HG02642 (cell line): ENCODE measurements at regions not wholly inside any gene's neighbourhood (a gene's known extent, or its start where the extent isn't known, plus 50 kb on each side); places are given as distances from the start of the nearest gene placed in this dataset.

ENCODE experiments used
- ATAC-seq: cut with Tn5 transposase; IDR thresholded peaks from one replicate; pipeline ENCODE4 v1.9.1; 2021; ENCODE audit warnings: mild to moderate bottlenecking; ENCODE audit not compliant: unreplicated experiment, poor library complexity

GRCh38 chr5:73344835-73345234 lies 103.7 kb downstream of the FOXD1 start:
- ATAC-seq = no peak

- ATAC-seq = no peak
Measured at GRCh38 chr5:73339711-73340110, 108.9 kb downstream of the FOXD1 start.

GRCh38 chr5:73339051-73339575 lies 109.5 kb downstream of the FOXD1 start:
- no peak for ATAC-seq

GRCh38 chr5:73338256-73339050 lies 110.1 kb downstream of the FOXD1 start:
- no peak for ATAC-seq

- ATAC-seq = no peak
Measured at GRCh38 chr5:73337586-73338255, 110.9 kb downstream of the FOXD1 start.

GRCh38 chr5:73336366-73336765 lies 112.2 kb downstream of the FOXD1 start:
- ATAC-seq = no peak

GRCh38 chr5:73333944-73334703 lies 114.5 kb downstream of the FOXD1 start:
- ATAC-seq = no peak

- ATAC-seq = no peak
Measured at GRCh38 chr5:73330613-73331012, 118.0 kb downstream of the FOXD1 start.

GRCh38 chr5:73328640-73329039 lies 119.9 kb downstream of the FOXD1 start:
- ATAC-seq = no peak

GRCh38 chr5:73327908-73328455 lies 120.6 kb downstream of the FOXD1 start:
- ATAC-seq = no peak

GRCh38 chr5:73325546-73325945 lies 123.0 kb downstream of the FOXD1 start:
- ATAC-seq = no peak

- no peak for ATAC-seq
Measured at GRCh38 chr5:73323466-73323865, 125.1 kb downstream of the FOXD1 start.

GRCh38 chr5:73322437-73323076 lies 126.0 kb downstream of the FOXD1 start:
- no peak for ATAC-seq

GRCh38 chr5:73321757-73322436 lies 126.7 kb downstream of the FOXD1 start:
- no peak for ATAC-seq

GRCh38 chr5:73319036-73319435 lies 129.5 kb downstream of the FOXD1 start:
- no peak for ATAC-seq

GRCh38 chr5:73318308-73318719 lies 130.3 kb downstream of the FOXD1 start:
- ATAC-seq = no peak

GRCh38 chr5:73317523-73317922 lies 131.1 kb downstream of the FOXD1 start:
- no peak for ATAC-seq

GRCh38 chr5:73314395-73315257 lies 134.0 kb downstream of the FOXD1 start:
- no peak for ATAC-seq
